CD4-positive, alpha-beta T cell treated with Interleukin-4 for 4 hours (primary cell): ENCODE measurements at regions not wholly inside any gene's neighbourhood (a gene's known extent, or its start where the extent isn't known, plus 50 kb on each side); places are given as distances from the start of the nearest gene placed in this dataset.

Source experiments
- DNase-seq: peaks from one replicate; pipeline ENCODE4 v3.0.0-alpha.2; 2020

GRCh38 chr22:48254311-48254873, 1491.9 kb downstream of the TBC1D22A start:
- no peak for DNase-seq

GRCh38 chr22:48253573-48253972, 1491.1 kb downstream of the TBC1D22A start:
- DNase-seq: no peak

- no peak for DNase-seq
Measured at GRCh38 chr22:48253136-48253535, 1490.7 kb downstream of the TBC1D22A start.

GRCh38 chr22:48251629-48252028, 1489.2 kb downstream of the TBC1D22A start:
- DNase-seq: no peak

- no peak for DNase-seq
Measured at GRCh38 chr22:48250937-48251530, 1488.6 kb downstream of the TBC1D22A start.

- DNase-seq: no peak
Measured at GRCh38 chr22:48250286-48250895, 1487.9 kb downstream of the TBC1D22A start.

- DNase-seq: no peak
Measured at GRCh38 chr22:48249713-48250268, 1487.3 kb downstream of the TBC1D22A start.

GRCh38 chr22:48248901-48249455, 1486.5 kb downstream of the TBC1D22A start:
- no peak for DNase-seq

- DNase-seq: no peak
Measured at GRCh38 chr22:48247829-48248228, 1485.4 kb downstream of the TBC1D22A start.

- no peak for DNase-seq
Measured at GRCh38 chr22:48245196-48245485, 1482.7 kb downstream of the TBC1D22A start.

- no peak for DNase-seq
Measured at GRCh38 chr22:48244388-48245195, 1482.1 kb downstream of the TBC1D22A start.

- DNase-seq: no peak
Measured at GRCh38 chr22:48242461-48242864, 1480.0 kb downstream of the TBC1D22A start.

GRCh38 chr22:48241658-48242057, 1479.2 kb downstream of the TBC1D22A start:
- DNase-seq: no peak

GRCh38 chr22:48240935-48241230, 1478.4 kb downstream of the TBC1D22A start:
- DNase-seq: no peak

- no peak for DNase-seq
Measured at GRCh38 chr22:48240148-48240934, 1477.9 kb downstream of the TBC1D22A start.

GRCh38 chr22:48239461-48240147, 1477.2 kb downstream of the TBC1D22A start:
- no peak for DNase-seq

GRCh38 chr22:48238966-48239365, 1476.5 kb downstream of the TBC1D22A start:
- no peak for DNase-seq

- DNase-seq: no peak
Measured at GRCh38 chr22:48238284-48238915, 1476.0 kb downstream of the TBC1D22A start.

- DNase-seq: no peak
Measured at GRCh38 chr22:48237466-48238283, 1475.2 kb downstream of the TBC1D22A start.

- DNase-seq: no peak
Measured at GRCh38 chr22:48236261-48236660, 1473.8 kb downstream of the TBC1D22A start.

GRCh38 chr22:48235744-48236143, 1473.3 kb downstream of the TBC1D22A start:
- DNase-seq: no peak
